Lung microvascular endothelial cell (primary cell): ENCODE measurements at regions not wholly inside any gene's neighbourhood (a gene's known extent, or its start where the extent isn't known, plus 50 kb on each side); places are given as distances from the start of the nearest gene placed in this dataset.
"Not testable (repeated sequence)": the region's sequence is repeated elsewhere in the genome, so short reads cannot be mapped to it uniquely, and the experiment has no call there.

Source experiments
- DNase-seq, 2 donors: peaks; one replicate each; pipeline versions ENCODE4 v3.0.0 to v3.0.0-alpha.2; 2010; ENCODE audit warnings: low read depth in 2 of 2

- DNase-seq = no peak
Observed at GRCh38 chr13:61215116-61215515, 200.5 kb downstream of the PCDH20 start.

- DNase-seq = no peak
Observed at GRCh38 chr13:61214551-61214950, 201.1 kb downstream of the PCDH20 start.

- DNase-seq = not testable (repeated sequence)
Observed at GRCh38 chr13:61205898-61206297, 209.8 kb downstream of the PCDH20 start.

- no peak for DNase-seq
Observed at GRCh38 chr13:61204025-61204424, 211.6 kb downstream of the PCDH20 start.

GRCh38 chr13:61202042-61202441 is 213.6 kb downstream of the PCDH20 start:
- DNase-seq = no peak

- no peak for DNase-seq
Observed at GRCh38 chr13:61192826-61193225, 222.8 kb downstream of the PCDH20 start.

- DNase-seq = no peak
Observed at GRCh38 chr13:61188057-61188456, 227.6 kb downstream of the PCDH20 start.

GRCh38 chr13:61187471-61187870 is 228.2 kb downstream of the PCDH20 start:
- no peak for DNase-seq

GRCh38 chr13:61183670-61184069 is 232.0 kb downstream of the PCDH20 start:
- DNase-seq = no peak

GRCh38 chr13:61180234-61180633 is 235.4 kb downstream of the PCDH20 start:
- DNase-seq = no peak

GRCh38 chr13:61179741-61180140 is 235.9 kb downstream of the PCDH20 start:
- DNase-seq = no peak

GRCh38 chr13:61170856-61171255 is 244.8 kb downstream of the PCDH20 start:
- DNase-seq = no peak

GRCh38 chr13:61162636-61163035 is 253.0 kb downstream of the PCDH20 start:
- DNase-seq = no peak

- DNase-seq = no peak
Observed at GRCh38 chr13:61162106-61162505, 253.5 kb downstream of the PCDH20 start.

- DNase-seq = no peak
Observed at GRCh38 chr13:61156753-61157152, 258.9 kb downstream of the PCDH20 start.

GRCh38 chr13:61151062-61151461 is 264.6 kb downstream of the PCDH20 start:
- no peak for DNase-seq

- DNase-seq = no peak
Observed at GRCh38 chr13:61149331-61149730, 266.3 kb downstream of the PCDH20 start.

- DNase-seq = no peak
Observed at GRCh38 chr13:61148691-61149315, 266.8 kb downstream of the PCDH20 start.

- DNase-seq = no peak
Observed at GRCh38 chr13:61148211-61148610, 267.4 kb downstream of the PCDH20 start.

GRCh38 chr13:61146571-61146970 is 269.1 kb downstream of the PCDH20 start:
- no peak for DNase-seq

GRCh38 chr13:61146158-61146557 is 269.5 kb downstream of the PCDH20 start:
- no peak for DNase-seq

GRCh38 chr13:61144834-61145593 is 270.6 kb downstream of the PCDH20 start:
- DNase-seq = no peak

- no peak for DNase-seq
Observed at GRCh38 chr13:61144301-61144700, 271.3 kb downstream of the PCDH20 start.
